HEK293T (cell line): ENCODE measurements at regions not wholly inside any gene's neighbourhood (a gene's known extent, or its start where the extent isn't known, plus 50 kb on each side); places are given as distances from the start of the nearest gene placed in this dataset.

ENCODE experiments used
- CTCF ChIA-PET: fragments of 350-600 bp; formaldehyde crosslinking; extraction: SDS; loops from one replicate; lab custom pipeline; 2021; ENCODE audit warnings: antibody characterized with exemption, inconsistent platforms; lab: Yijun Ruan, JAX
- POLR2A ChIA-PET: fragments of 350-600 bp; formaldehyde crosslinking; extraction: SDS; loops from one replicate; lab custom pipeline; 2020; ENCODE audit warnings: antibody characterized with exemption, inconsistent platforms; lab: Yijun Ruan, JAX
- DNase-seq: peaks from one replicate; pipeline ENCODE4 v3.0.0; 2012; ENCODE audit warnings: mixed read lengths; ENCODE audit errors: extremely low spot score
- ARNT ChIP-seq: fragments of 450-650 bp; IDR thresholded peaks from 2 replicates; pipeline ENCODE4 v1.6.1; 2017; ENCODE audit warnings: mild to moderate bottlenecking
- BHLHE40 ChIP-seq: fragments of 450-650 bp; IDR thresholded peaks from 2 replicates; pipeline ENCODE4 v1.6.1; 2016; ENCODE audit warnings: mild to moderate bottlenecking, moderate library complexity, borderline replicate concordance
- CTBP1 ChIP-seq: fragments of 450-650 bp; IDR thresholded peaks from 2 replicates; pipeline ENCODE4 v1.6.1; 2016; ENCODE audit warnings: borderline replicate concordance
- ELF4 ChIP-seq: fragments of 450-650 bp; IDR thresholded peaks from 2 replicates; pipeline ENCODE4 v1.6.1; 2017; ENCODE audit warnings: antibody characterized with exemption
- FOXA1 ChIP-seq: fragments of 450-650 bp; IDR thresholded peaks from 2 replicates; pipeline ENCODE4 v1.6.1; 2016; ENCODE audit warnings: mild to moderate bottlenecking
- FOXK2 ChIP-seq: fragments of 450-650 bp; IDR thresholded peaks from 2 replicates; pipeline ENCODE4 v1.6.1; 2016; ENCODE audit warnings: mild to moderate bottlenecking
- FOXM1 ChIP-seq: fragments of 450-650 bp; IDR thresholded peaks from 2 replicates; pipeline ENCODE4 v1.6.1; 2017; ENCODE audit warnings: mild to moderate bottlenecking, borderline replicate concordance
- HDGF ChIP-seq: fragments of 450-650 bp; IDR thresholded peaks from 2 replicates; pipeline ENCODE4 v1.6.1; 2017; ENCODE audit warnings: antibody characterized with exemption, borderline replicate concordance
- L3MBTL2 ChIP-seq: fragments of 450-650 bp; conservative IDR thresholded peaks from 2 replicates; pipeline ENCODE4 v1.6.1; 2016; ENCODE audit warnings: mild to moderate bottlenecking
- LEF1 ChIP-seq: fragments of 450-650 bp; IDR thresholded peaks from 2 replicates; pipeline ENCODE4 v1.6.1; 2017; ENCODE audit warnings: mild to moderate bottlenecking, borderline replicate concordance
- NFRKB ChIP-seq: fragments of 450-650 bp; IDR thresholded peaks from 2 replicates; pipeline ENCODE4 v1.6.1; 2016; ENCODE audit warnings: mild to moderate bottlenecking, moderate library complexity
- PKNOX1 ChIP-seq: fragments of 450-650 bp; IDR thresholded peaks from 2 replicates; pipeline ENCODE4 v1.6.1; 2016
- SP1 ChIP-seq: fragments of 450-650 bp; IDR thresholded peaks from 2 replicates; pipeline ENCODE4 v1.6.1; 2017
- SUZ12 ChIP-seq: fragments of 450-650 bp; IDR thresholded peaks from 2 replicates; pipeline ENCODE4 v1.6.1; 2016; ENCODE audit warnings: mild to moderate bottlenecking
- TARDBP ChIP-seq: fragments of 450-650 bp; IDR thresholded peaks from 2 replicates; pipeline ENCODE4 v1.6.1; 2016
- ZNF384 ChIP-seq: fragments of 450-650 bp; IDR thresholded peaks from 2 replicates; pipeline ENCODE4 v1.6.1; 2016

GRCh38 chr2:46850742-46851141, 64.9 kb downstream of the MCFD2 start:
- no peak for DNase-seq
- ChIA-PET CTCF (no interaction called here), POLR2A (no interaction called here)
- TF ChIP-seq SP1 (no peak), FOXA1 (no peak), SUZ12 (no peak), ARNT (no peak), ZNF384 (no peak), LEF1 (no peak), TARDBP (no peak), L3MBTL2 (no peak), FOXK2 (no peak), ELF4 (no peak), HDGF (no peak), BHLHE40 (no peak), CTBP1 (no peak), PKNOX1 (no peak), FOXM1 (no peak), NFRKB (no peak)

- ChIA-PET CTCF (no interaction called here), POLR2A (no interaction called here)
- no peak for DNase-seq
- TF ChIP-seq SUZ12 (no peak), TARDBP (no peak), LEF1 (no peak), L3MBTL2 (no peak), HDGF (no peak), SP1 (no peak), FOXK2 (no peak), NFRKB (no peak), FOXA1 (no peak), CTBP1 (no peak), BHLHE40 (no peak), ELF4 (no peak), ARNT (no peak), ZNF384 (no peak)
Observed at GRCh38 chr2:46849721-46850556, 65.7 kb downstream of the MCFD2 start.

- ChIA-PET CTCF (no interaction called here), POLR2A (no interaction called here)
- no peak for TF ChIP-seq ZNF384
- DNase-seq = no peak
Observed at GRCh38 chr2:46849046-46849715, 66.4 kb downstream of the MCFD2 start.

- CTCF ChIA-PET = no interaction called here
- DNase-seq = no peak
- POLR2A ChIA-PET = no interaction called here
- TF ChIP-seq BHLHE40 (no peak), FOXK2 (no peak), ARNT (no peak), HDGF (no peak), NFRKB (no peak), SUZ12 (no peak), LEF1 (no peak), SP1 (no peak), FOXM1 (no peak)
Observed at GRCh38 chr2:46848447-46848846, 67.2 kb downstream of the MCFD2 start.

GRCh38 chr2:46847726-46848412, 67.7 kb downstream of the MCFD2 start:
- TF ChIP-seq ZNF384 = no peak
- TF ChIP-seq L3MBTL2 = no peak
- TF ChIP-seq NFRKB = no peak
- TF ChIP-seq BHLHE40 = no peak
- TF ChIP-seq ELF4 = no peak
- no peak for TF ChIP-seq PKNOX1
- TF ChIP-seq SP1 = no peak
- TF ChIP-seq SUZ12 = no peak
- no peak for TF ChIP-seq FOXA1
- no peak for TF ChIP-seq FOXM1
- TF ChIP-seq FOXK2 = no peak
- POLR2A ChIA-PET = no interaction called here
- CTCF ChIA-PET = no interaction called here
- DNase-seq = no peak

- DNase-seq = no peak
- CTCF ChIA-PET = no interaction called here
- TF ChIP-seq SP1 = no peak
- no peak for TF ChIP-seq HDGF
- TF ChIP-seq BHLHE40 = no peak
- no peak for TF ChIP-seq LEF1
- no peak for TF ChIP-seq SUZ12
- TF ChIP-seq PKNOX1 = no peak
- TF ChIP-seq L3MBTL2 = no peak
- TF ChIP-seq ARNT = no peak
- no peak for TF ChIP-seq NFRKB
- TF ChIP-seq CTBP1 = no peak
- no peak for TF ChIP-seq FOXM1
- no peak for TF ChIP-seq FOXA1
- TF ChIP-seq ELF4 = no peak
- TF ChIP-seq FOXK2 = no peak
- no peak for TF ChIP-seq ZNF384
- no peak for TF ChIP-seq TARDBP
- POLR2A ChIA-PET = no interaction called here
Observed at GRCh38 chr2:46847185-46847710, 68.4 kb downstream of the MCFD2 start.
